Activated CD4-positive, alpha-beta T cell treated with anti-CD3 and anti-CD28 coated beads for 24 hours (primary cell): ENCODE measurements at regions not wholly inside any gene's neighbourhood (a gene's known extent, or its start where the extent isn't known, plus 50 kb on each side); places are given as distances from the start of the nearest gene placed in this dataset.
"Not testable (repeated sequence)": the region's sequence is repeated elsewhere in the genome, so short reads cannot be mapped to it uniquely, and the experiment has no call there.

Experiments used
- DNase-seq, 2 donors: peaks; one replicate each; pipeline ENCODE4 v3.0.0-alpha.2; 2020; ENCODE audit warnings: low read depth in 2 of 2

- DNase-seq: no peak
Observed at GRCh38 chr16:52309446-52310416, 237.2 kb downstream of the TOX3 start.

GRCh38 chr16:52308051-52308450, 238.9 kb downstream of the TOX3 start:
- no peak for DNase-seq

GRCh38 chr16:52301026-52301425, 245.9 kb downstream of the TOX3 start:
- no peak for DNase-seq

DNA sequence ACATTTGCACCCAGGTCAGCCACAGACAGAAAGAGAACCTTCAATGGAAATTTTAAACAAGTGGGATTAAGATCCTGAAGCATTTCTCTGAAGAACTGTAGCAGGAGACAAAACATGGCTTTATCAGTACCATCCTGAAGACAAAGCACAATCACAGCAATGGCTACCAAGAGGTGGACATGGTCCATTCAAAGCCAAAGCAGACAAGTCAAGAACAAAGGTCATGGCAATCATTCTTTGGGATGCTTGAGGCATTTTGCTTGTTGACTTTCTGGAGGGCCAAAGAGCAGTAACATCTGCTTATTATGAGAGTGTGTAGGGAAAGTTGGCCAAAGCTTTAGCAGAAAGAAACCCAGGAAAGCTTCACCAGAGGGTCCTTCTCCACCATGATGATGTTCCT, 248.2 kb downstream of the TOX3 start:
- DNase-seq: no peak

GRCh38 chr16:52296706-52297315, 250.1 kb downstream of the TOX3 start:
- DNase-seq: not testable (repeated sequence)

DNA sequence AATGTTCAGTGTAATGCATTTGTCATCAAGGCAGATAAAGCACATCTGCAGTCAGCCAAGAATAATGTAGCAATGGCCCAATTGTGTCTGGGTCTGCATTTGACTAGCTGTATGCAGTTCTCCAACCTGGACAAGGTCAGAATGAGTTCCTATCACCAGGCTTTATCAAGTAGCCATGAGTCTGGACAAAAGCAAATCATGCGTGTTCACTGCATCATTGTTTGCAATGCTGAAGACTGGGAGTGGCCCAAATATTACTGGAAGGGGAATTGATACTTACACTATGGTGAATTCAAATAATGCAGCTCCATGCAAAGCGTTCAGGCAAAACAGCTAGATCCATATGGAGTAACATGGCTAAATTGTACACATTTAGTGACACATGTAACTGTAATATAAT, 250.9 kb downstream of the TOX3 start:
- no peak for DNase-seq

GRCh38 chr16:52294660-52295059, 252.3 kb downstream of the TOX3 start:
- no peak for DNase-seq

- no peak for DNase-seq
Observed at GRCh38 chr16:52293204-52293603, 253.7 kb downstream of the TOX3 start.

DNA sequence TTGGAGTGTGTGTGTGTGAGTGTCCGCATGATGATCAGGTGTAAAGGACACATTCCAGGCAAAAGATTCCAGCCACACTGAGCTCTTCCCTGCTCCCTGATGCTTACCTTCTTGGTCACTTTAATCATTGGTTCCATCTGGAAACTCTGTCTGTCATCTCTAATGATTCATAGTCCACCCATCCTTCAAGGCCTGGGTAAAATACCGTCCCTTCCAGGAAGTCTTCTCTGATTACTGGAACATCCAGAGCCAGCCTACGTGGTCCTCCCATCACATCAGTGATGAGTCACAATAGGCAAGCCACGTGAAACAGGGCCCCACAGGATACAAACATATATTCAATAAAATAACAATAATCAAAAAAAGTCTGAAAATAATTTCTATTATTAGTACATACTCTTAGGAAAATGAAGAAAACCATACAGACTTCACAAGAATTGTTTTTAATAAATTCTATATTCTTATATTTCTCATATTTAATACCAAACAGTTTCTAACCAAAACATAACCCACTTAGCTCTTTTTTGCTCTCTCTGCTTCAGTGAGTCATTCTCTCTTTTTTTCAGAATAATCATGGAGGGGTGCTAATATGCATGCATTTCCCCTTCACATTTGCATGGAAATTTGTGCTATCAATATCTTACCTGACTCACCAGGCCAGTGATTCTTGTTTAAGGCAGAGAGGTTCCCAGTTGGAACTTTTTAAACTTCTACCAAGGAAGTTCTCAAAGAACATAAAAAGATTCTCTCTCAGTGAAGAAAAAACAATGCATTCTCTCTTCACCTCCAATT, 263.2 kb downstream of the TOX3 start:
- no peak for DNase-seq

GRCh38 chr16:52283018-52283417, 263.9 kb downstream of the TOX3 start:
- no peak for DNase-seq

GRCh38 chr16:52280086-52280485, 266.9 kb downstream of the TOX3 start:
- no peak for DNase-seq

DNA sequence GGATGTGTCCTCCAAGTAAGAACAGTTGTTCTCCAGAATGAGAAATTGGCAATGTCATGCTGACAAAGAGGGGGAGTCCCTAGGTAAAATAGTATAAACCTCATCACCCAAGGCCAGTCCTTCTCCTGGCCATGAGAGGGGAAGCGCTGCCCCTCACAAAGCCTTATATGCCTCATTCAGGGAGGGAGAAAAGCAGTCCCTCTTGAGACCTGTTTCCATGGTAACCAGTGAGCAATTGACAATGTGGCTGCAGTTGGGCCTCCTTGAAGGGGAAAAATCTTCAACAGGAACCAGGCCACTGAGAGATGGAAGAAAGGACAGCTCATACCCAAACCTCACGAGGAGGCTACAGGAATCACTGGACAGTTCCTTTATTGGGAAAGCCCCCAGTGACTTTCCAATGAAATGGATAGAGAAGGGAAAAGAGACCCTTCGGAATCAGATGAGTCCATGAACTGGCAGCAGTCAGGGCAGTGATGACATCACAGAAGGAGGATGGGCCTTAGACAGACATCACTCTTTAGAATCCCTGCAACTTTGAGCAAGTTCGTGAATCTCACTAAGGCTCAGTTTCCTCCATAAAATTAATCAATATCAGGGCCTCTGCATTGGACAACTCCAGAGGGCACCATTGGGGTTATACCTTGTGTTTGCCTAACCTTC, 275.7 kb downstream of the TOX3 start:
- DNase-seq: no peak

GRCh38 chr16:52265446-52265861, 281.5 kb downstream of the TOX3 start:
- DNase-seq: no peak

DNA sequence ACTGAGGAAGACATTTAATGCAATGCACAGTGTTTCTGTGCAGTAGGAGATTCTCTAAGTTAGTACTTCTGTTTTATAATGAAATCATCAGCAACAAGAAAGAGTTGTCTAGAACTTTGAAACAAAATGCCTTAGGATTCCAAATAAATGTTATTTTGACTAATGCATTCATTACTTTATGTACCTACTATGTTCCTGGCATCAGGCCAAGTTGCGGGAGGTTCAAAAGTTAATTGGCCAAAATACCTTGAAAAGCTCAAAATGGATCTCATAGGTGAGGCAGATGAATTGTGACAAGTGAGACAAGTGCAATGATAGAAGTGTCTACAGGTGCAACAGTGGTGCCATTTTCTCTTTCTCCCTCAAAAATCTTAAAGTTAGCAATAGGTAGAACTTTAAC, 289.4 kb downstream of the TOX3 start:
- DNase-seq: no peak

DNA sequence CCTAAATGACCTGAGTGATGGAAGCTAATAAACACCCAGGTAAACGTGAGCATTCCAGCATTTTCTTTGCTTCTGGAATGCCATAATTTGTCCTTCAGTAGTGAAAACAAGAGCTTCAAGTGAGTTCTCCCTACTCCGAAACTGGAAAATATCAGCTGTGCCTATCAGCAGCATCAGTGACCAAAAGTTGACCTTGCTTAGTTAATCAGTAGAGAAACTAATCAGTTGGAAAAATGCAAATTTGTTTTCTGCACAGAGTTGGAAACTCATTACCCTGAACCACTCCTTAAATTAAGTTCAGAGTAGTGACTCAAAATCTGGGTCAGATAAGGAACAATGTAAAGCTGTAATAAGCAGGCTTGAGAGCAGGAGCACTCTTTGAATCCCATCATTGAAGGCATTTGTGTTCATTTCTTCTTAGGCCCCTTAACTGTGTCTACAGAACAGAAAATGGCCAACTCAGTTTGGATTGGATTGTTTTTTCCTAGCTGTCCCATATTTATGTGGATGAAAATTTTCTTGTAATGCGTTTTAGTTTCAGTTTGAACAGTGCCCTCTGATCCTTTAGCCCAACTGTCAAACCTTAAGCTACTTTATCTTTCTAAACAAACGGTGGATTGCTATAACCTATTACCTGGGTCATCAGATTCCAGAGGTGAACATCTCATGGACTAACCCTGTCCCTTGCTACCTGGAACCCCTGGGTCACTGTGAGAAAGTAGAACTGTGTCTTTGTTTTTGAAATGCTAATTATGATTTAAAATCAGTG, 290.4 kb downstream of the TOX3 start:
- DNase-seq: no peak

- DNase-seq: no peak
Observed at GRCh38 chr16:52254746-52255145, 292.2 kb downstream of the TOX3 start.

GRCh38 chr16:52252680-52253079, 294.3 kb downstream of the TOX3 start:
- no peak for DNase-seq

DNA sequence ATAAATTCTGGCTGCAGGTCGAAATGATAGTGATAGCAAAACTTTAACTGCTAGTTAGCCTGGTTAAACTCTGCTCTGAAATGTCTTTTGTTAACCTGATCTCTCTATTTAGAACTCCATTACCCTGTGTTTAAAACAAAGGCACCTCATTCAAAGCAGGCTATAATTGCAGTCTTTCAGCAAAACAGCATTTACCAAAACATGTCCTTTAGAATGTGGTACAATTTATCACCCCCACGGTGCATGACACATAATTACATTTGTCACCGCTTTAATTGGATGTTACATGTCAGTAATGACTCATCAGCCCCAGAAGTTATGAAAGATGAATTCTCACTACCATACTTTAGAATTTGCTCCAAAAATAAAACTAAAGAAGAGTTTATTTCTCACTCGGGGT, 295.4 kb downstream of the TOX3 start:
- no peak for DNase-seq

- DNase-seq: no peak
Observed at GRCh38 chr16:52247737-52248136, 299.2 kb downstream of the TOX3 start.

DNA sequence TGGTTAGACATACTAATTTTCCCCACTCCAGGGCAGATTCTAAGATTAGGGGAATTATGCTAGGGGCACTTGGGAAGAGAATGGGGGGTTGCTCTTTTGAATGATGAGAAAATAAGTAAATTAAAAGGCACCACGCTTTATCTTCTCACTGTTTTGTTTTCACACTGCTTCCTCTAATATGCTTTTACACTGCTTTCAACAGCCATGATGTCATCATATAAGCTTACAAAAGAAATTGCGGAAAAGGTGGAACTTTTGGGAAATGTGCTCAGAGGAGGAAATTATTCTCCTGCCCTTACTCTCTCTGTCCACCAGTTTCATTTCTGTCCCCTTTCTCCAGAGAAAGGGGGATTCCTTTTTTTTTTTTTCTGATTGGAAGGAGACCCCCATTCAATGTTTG, 308.2 kb downstream of the TOX3 start:
- no peak for DNase-seq

DNA sequence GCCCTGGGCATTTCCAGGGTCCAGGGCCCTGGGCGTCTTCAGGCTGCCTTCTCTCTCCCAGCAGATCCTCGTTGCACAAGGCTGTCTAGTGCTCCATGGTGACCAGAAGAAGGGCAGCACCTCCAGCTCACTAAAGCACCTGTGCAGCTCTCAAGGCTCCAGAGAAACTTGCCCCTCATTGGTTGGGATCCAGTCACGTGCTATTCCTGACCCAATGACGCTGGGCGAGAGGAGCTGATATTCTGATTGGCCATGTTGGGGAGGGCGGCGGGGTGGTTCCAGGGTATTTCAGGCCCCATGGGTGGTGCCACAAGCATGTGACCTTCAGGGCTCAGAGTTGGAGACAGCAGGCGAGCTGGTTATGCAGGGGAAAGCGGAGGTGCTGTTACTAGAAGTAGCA, 309.1 kb downstream of the TOX3 start:
- DNase-seq: no peak
